Kidney (tissue), 13 donors: ENCODE measurements at regions not wholly inside any gene's neighbourhood (a gene's known extent, or its start where the extent isn't known, plus 50 kb on each side); places are given as distances from the start of the nearest gene placed in this dataset.

Experiments
- DNase-seq, 5 donors: peaks; one replicate each; pipeline ENCODE4 v3.0.0-alpha.2; 2013 to 2020
- FAIRE-seq: peaks from 2 replicates; lab custom pipeline; 2012; peaks lifted over from hg19 to GRCh38; lab: Jason Lieb, UNC
- H3K27ac ChIP-seq, 2 donors: one replicate each; pipeline ENCODE4 v1.7.0; 2013; ENCODE audit warnings: low read depth in 2 of 2, low read length in 2 of 2, inconsistent platforms in 1 of 2
- H3K27me3 ChIP-seq: one replicate; pipeline ENCODE4 v1.7.1; 2013; ENCODE audit warnings: low read length, inconsistent platforms; ENCODE audit not compliant: control insufficient read depth, insufficient read depth
- H3K36me3 ChIP-seq, 3 donors: one replicate each; pipeline versions ENCODE4 v1.7.0 to v1.7.1; 2013; ENCODE audit warnings: low read length in 3 of 3, control low read depth in 1 of 3, inconsistent platforms in 1 of 3; ENCODE audit not compliant: insufficient read depth in 3 of 3, control insufficient read depth in 2 of 3
- H3K4me1 ChIP-seq, 3 donors: one replicate each; pipeline versions ENCODE4 v1.7.0 to v1.7.1; 2013; ENCODE audit warnings: low read length in 3 of 3, inconsistent platforms in 1 of 3, low read depth in 1 of 3; ENCODE audit not compliant: control insufficient read depth in 2 of 3, insufficient read depth in 2 of 3
- H3K4me3 ChIP-seq, 3 donors: one replicate each; pipeline versions ENCODE4 v1.7.0 to v1.8.1; 2013; ENCODE audit warnings: low read length in 3 of 3, control low read depth in 1 of 3, inconsistent platforms in 1 of 3
- H3K9ac ChIP-seq, 3 donors: one replicate each; pipeline versions ENCODE4 v1.7.0 to v1.7.1; 2013; ENCODE audit warnings: low read length in 3 of 3, control low read depth in 1 of 3, inconsistent platforms in 1 of 3
- H3K9me3 ChIP-seq, 3 donors: one replicate each; pipeline versions ENCODE4 v1.7.0 to v1.7.1; 2013; ENCODE audit warnings: low read length in 3 of 3, control low read depth in 1 of 3, inconsistent platforms in 1 of 3; ENCODE audit not compliant: control insufficient read depth in 2 of 3, insufficient read depth in 1 of 3
- intact Hi-C: fragments of 100-400 bp; cut with DNase I; formaldehyde crosslinking; loops from one replicate; pipeline ENCODE4 v1.11.1; 2022
- TF ChIP-seq, protein P1 (sequence below): IDR thresholded peaks from 3 replicates; pipeline ENCODE4 v1.5.1; 2012; ENCODE audit warnings: mild to moderate bottlenecking, moderate library complexity, borderline replicate concordance; ENCODE audit not compliant: insufficient read depth; ENCODE audit errors: extremely low read depth
- donor health status: control.
- donor health status: control.
- donor health status: control.
- donor health status: control.
- donor health status: control.
- donor health status: DM: yes; HTN: yes; CAD: no.
- donor health status: Normal renal cell carcinoma (clear cell type).

DNA sequence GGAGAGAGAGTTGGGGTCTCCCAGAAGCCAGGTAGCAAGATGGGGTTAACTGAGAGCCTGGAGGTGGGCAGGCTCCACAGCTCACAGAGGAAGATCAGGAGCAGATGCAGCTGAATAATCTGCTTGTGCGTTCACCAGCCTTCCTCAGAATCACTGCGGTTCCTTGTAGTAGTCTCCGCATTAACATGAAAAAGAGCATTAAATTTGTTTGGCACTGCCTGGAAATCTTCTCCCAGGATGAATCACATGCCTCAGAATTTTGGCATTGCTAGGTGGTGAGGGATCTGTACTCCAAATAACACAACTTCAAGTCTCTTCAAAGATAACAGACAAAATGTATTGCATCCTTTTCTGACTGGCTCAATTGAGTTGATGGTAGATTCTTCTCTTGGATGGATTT, 700.6 kb upstream of the ARRDC4 start:
- FAIRE-seq = no peak
- Histone ChIP-seq H3K4me1 (no peaks in the 10 kb centered on the region), H3K4me3 (no peak overlapping the region), H3K36me3 (no peaks in the 10 kb centered on the region), H3K9me3 (no peaks in the 10 kb centered on the region), H3K27me3 (no peaks in the 10 kb centered on the region), H3K27ac (no peak overlapping the region), H3K9ac (no peak overlapping the region)
- TF ChIP-seq, protein P1, sequence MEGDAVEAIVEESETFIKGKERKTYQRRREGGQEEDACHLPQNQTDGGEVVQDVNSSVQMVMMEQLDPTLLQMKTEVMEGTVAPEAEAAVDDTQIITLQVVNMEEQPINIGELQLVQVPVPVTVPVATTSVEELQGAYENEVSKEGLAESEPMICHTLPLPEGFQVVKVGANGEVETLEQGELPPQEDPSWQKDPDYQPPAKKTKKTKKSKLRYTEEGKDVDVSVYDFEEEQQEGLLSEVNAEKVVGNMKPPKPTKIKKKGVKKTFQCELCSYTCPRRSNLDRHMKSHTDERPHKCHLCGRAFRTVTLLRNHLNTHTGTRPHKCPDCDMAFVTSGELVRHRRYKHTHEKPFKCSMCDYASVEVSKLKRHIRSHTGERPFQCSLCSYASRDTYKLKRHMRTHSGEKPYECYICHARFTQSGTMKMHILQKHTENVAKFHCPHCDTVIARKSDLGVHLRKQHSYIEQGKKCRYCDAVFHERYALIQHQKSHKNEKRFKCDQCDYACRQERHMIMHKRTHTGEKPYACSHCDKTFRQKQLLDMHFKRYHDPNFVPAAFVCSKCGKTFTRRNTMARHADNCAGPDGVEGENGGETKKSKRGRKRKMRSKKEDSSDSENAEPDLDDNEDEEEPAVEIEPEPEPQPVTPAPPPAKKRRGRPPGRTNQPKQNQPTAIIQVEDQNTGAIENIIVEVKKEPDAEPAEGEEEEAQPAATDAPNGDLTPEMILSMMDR = no peak
- intact Hi-C loops = no loop called here
- DNase-seq = no peak

DNA sequence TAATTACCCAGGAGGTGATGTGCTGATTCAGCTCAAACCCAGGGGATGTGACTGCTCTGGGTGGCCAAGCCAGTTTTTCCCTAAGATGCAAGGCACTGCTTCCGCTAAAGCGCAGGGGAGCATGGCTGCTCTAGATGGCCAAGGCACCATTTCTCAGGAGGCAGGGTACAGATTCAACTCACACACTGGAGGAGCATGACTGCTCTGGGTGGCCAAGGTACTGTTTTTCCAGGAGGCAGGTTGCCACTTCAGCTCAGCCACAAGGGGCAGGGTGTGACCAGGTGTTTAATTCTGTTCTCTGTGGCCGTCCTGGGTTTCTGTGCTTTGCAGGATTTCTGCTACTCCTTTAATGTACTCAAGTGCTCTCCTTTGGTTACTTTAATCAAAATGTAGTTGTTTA, 659.3 kb upstream of the ARRDC4 start:
- Histone ChIP-seq H3K9ac (no peak overlapping the region), H3K36me3 (no peaks in the 10 kb centered on the region), H3K27me3 (no peaks in the 10 kb centered on the region), H3K4me3 (no peak overlapping the region), H3K9me3 (no peaks in the 10 kb centered on the region), H3K4me1 (no peaks in the 10 kb centered on the region), H3K27ac (no peak overlapping the region)
- FAIRE-seq (no peak), DNase-seq (no peak)
- TF ChIP-seq, protein P1 = no peak
- intact Hi-C loops = no loop called here

DNA sequence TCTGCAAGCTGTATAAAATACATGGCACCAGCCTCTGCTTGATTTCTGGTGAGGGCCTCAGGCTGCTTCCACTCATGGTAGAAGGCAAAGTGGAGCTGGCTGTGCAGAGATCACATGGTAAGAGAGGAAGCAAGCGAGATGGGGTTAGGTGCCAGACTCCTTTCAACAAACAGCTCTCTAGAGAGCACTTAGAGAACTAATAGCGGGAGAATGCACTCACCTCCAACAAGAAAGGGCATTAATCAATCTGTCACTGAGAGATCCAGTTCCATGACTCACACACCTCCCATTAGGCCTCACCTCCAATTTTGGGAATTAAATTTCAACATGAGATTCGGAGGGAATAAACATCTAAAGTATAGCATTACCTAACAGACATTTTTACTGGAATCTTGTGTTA, 644.1 kb upstream of the ARRDC4 start:
- no peak overlapping the region for H3K27ac ChIP-seq
- DNase-seq (peak in 2 of 5 donors; percentile 22 to 35), FAIRE-seq (no peak)
- no peak overlapping the region for H3K9ac ChIP-seq
- TF ChIP-seq, protein P1 = no peak
- H3K27me3 ChIP-seq = no peaks in the 10 kb centered on the region
- no peak overlapping the region for H3K4me3 ChIP-seq
- no peaks in the 10 kb centered on the region for H3K9me3 ChIP-seq
- peaks cover 0 to 4% (median 0%) of the 10 kb centered on the region in 3 donors for H3K4me1 ChIP-seq
- intact Hi-C loops = no loop called here
- H3K36me3 ChIP-seq = no peaks in the 10 kb centered on the region

DNA sequence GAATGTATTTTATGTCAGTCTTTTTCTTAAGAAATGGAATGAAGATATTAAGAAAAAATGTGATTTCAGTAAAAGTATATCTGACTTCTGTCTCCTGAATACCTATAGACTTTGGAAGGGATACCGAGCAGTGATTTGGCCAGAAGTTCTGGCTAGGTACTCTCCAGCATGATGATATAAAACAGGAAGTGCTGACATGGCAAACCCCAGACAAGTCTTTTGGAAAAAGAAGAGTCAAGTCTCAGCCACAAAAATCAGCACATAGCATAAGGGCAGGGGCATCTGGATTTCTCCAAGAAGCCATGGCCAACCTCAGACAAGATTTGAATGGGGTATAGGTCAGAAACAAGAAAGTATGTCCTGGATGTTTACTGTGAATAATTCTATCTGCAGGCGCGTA, 643.3 kb upstream of the ARRDC4 start:
- no peak for FAIRE-seq
- Histone ChIP-seq H3K4me1 (peaks cover 0 to 4% (median 0%) of the 10 kb centered on the region in 3 donors), H3K4me3 (no peak overlapping the region), H3K9me3 (no peaks in the 10 kb centered on the region), H3K36me3 (no peaks in the 10 kb centered on the region), H3K27me3 (no peaks in the 10 kb centered on the region), H3K9ac (no peak overlapping the region), H3K27ac (no peak overlapping the region)
- DNase-seq = no peak
- intact Hi-C loops = no loop called here
- TF ChIP-seq, protein P1 = no peak
